HG03135 (cell line): ENCODE measurements at regions not wholly inside any gene's neighbourhood (a gene's known extent, or its start where the extent isn't known, plus 50 kb on each side); places are given as distances from the start of the nearest gene placed in this dataset.

ENCODE experiments used
- ATAC-seq: cut with Tn5 transposase; IDR thresholded peaks from one replicate; pipeline ENCODE4 v1.9.1; 2021; ENCODE audit warnings: mild to moderate bottlenecking, moderate library complexity; ENCODE audit not compliant: unreplicated experiment

- ATAC-seq = no peak
These were observed 70.6 kb upstream of the EYA4 start for GRCh38 chr6:133170602-133171001.

- ATAC-seq = no peak
These were observed 69.1 kb upstream of the EYA4 start for GRCh38 chr6:133171989-133172604.

GRCh38 chr6:133173276-133173675 lies 67.9 kb upstream of the EYA4 start:
- no peak for ATAC-seq

GRCh38 chr6:133179481-133179880 lies 61.7 kb upstream of the EYA4 start:
- no peak for ATAC-seq

GRCh38 chr6:133183691-133184090 lies 57.5 kb upstream of the EYA4 start:
- ATAC-seq = no peak

- ATAC-seq = no peak
These were observed 56.3 kb upstream of the EYA4 start for GRCh38 chr6:133184798-133185372.

GRCh38 chr6:133185731-133186130 lies 55.4 kb upstream of the EYA4 start:
- no peak for ATAC-seq

GRCh38 chr6:133187114-133187513 lies 54.0 kb upstream of the EYA4 start:
- no peak for ATAC-seq

- no peak for ATAC-seq
These were observed 53.3 kb upstream of the EYA4 start for GRCh38 chr6:133187657-133188453.

GRCh38 chr6:133190912-133191311 lies 50.2 kb upstream of the EYA4 start:
- ATAC-seq = no peak

- no peak for ATAC-seq
These were observed 49.8 kb upstream of the EYA4 start for GRCh38 chr6:133191323-133191722.
